WI38 (cell line): ENCODE measurements at regions not wholly inside any gene's neighbourhood (a gene's known extent, or its start where the extent isn't known, plus 50 kb on each side); places are given as distances from the start of the nearest gene placed in this dataset.

ENCODE experiments used
- H3K4me3 ChIP-seq: 2 replicates; pipeline ENCODE4 v1.5.1; 2011; ENCODE audit warnings: low read depth, mild to moderate bottlenecking, control low read depth, low read length
- TF ChIP-seq, protein P1 (sequence below): IDR thresholded peaks from 2 replicates; pipeline ENCODE4 v1.5.1; 2012; ENCODE audit warnings: low read depth, mild to moderate bottlenecking, control low read depth, low read length

GRCh38 chr12:130087222-130087621 lies 75.0 kb upstream of the FZD10 start:
- TF ChIP-seq, protein P1, sequence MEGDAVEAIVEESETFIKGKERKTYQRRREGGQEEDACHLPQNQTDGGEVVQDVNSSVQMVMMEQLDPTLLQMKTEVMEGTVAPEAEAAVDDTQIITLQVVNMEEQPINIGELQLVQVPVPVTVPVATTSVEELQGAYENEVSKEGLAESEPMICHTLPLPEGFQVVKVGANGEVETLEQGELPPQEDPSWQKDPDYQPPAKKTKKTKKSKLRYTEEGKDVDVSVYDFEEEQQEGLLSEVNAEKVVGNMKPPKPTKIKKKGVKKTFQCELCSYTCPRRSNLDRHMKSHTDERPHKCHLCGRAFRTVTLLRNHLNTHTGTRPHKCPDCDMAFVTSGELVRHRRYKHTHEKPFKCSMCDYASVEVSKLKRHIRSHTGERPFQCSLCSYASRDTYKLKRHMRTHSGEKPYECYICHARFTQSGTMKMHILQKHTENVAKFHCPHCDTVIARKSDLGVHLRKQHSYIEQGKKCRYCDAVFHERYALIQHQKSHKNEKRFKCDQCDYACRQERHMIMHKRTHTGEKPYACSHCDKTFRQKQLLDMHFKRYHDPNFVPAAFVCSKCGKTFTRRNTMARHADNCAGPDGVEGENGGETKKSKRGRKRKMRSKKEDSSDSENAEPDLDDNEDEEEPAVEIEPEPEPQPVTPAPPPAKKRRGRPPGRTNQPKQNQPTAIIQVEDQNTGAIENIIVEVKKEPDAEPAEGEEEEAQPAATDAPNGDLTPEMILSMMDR: no peak
- no peak overlapping the region for H3K4me3 ChIP-seq

DNA sequence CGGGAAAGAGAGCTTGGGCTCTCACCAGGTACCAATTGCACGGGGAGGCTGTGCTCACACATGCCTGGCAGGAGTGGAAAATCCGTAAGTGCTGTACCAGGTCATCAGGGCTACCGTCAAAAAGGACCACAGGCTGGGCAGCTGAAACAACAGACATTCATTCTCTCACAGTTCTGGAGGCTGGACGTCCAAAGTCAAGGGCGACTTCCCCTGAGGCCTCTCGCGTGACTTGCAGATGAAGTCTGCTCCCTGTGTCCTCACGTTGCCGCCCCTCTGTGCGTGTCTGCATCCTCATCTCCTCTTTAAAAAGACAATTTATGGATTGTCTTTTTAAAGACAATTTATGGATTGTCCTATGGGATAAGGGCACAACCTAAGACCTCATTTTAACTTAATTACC lies 73.8 kb upstream of the FZD10 start:
- TF ChIP-seq, protein P1: no peak
- H3K4me3 ChIP-seq: no peak overlapping the region

- TF ChIP-seq, protein P1: no peak
Observed at GRCh38 chr12:130090542-130090941, 71.7 kb upstream of the FZD10 start.

GRCh38 chr12:130093380-130093779 lies 68.9 kb upstream of the FZD10 start:
- TF ChIP-seq, protein P1: no peak
- H3K4me3 ChIP-seq: no peak overlapping the region

More at GRCh38 chr12:130090542-130090941, 71.7 kb upstream of the FZD10 start:
- no peak overlapping the region for H3K4me3 ChIP-seq

DNA sequence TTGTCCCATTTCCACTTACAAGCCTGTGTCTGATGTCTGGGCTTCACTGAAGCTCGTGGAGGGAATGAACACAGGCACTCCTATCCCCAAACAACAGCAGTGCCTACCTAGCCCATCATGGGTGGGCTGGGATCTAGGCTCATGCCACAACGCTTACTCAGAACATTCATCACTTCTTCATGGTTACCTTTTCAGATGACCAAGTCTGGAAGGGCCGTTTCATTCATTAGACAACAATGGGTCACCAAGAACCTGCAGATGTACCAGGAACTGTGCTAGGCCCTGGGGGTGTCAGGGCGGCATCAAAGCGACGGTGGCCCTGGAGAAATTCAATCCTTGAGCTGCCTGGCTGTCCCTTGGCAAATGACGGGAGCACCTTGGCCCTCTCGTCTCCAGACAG lies 64.9 kb upstream of the FZD10 start:
- TF ChIP-seq, protein P1: no peak
- no peak overlapping the region for H3K4me3 ChIP-seq

DNA sequence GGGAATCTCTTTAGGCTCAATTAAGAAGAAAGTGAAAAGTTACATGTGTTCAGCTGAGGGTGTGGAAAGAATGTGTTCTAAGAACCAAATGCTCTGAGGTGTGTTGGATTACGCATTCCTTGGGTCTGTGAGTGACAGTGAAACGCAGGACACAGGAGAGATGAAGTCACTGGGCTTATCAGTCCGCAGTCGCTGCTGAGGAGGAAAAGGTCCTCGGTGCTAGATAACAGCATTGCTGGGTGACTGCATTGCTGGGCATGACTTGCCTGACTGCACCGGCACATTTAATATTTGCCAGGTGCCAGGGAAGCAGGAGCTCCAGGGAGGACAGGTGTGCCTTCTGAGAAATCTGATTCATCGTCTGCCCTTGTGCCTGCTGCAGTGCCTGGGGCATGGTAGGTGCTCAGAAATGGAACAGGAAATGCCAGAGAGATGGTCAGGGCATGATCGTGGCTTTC lies 64.4 kb upstream of the FZD10 start:
- no peak overlapping the region for H3K4me3 ChIP-seq
- TF ChIP-seq, protein P1: no peak

DNA sequence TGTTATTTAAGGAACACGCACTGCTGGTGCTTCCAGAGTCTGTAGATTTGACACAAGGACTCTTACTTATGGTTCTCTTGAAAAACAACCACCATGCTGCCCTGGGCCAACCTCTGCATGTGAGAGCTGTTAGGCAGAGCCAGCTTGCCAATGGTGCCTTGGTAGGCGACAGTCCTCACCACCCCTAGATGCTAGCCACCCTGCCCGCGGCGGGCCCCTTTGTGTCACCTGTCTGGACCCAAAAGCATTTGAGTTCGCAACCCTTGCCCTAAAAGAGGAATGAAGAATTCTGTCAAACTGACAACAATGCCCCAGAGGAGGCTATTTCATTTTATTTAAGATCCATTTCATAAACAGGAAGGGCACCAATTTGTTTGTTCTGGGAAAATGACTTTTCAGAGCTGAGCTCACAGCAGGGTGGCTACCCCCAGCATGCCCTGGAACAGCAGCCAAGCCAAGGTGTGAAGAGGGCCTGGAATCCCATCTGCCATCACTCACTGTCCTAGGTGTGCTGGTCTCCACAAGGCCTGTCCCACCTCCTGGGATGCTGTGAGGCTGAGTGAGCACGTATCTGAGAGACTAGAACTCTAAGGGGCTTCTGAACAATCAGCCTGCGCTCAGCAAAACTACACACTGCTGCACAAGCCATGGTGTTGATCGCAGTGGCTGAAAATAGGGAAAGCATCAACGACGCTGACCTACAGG lies 63.8 kb upstream of the FZD10 start:
- TF ChIP-seq, protein P1: no peak
- no peak overlapping the region for H3K4me3 ChIP-seq
